Panc1 (cell line): ENCODE measurements at regions not wholly inside any gene's neighbourhood (a gene's known extent, or its start where the extent isn't known, plus 50 kb on each side); places are given as distances from the start of the nearest gene placed in this dataset.

ENCODE experiments used
- ATAC-seq: fragments of 200-7000 bp; cut with Tn5 transposase; 2 replicates; pipeline ENCODE4 v1.9.1; 2020; ENCODE audit warnings: mild to moderate bottlenecking, moderate library complexity
- BruUV-seq: library from RNA; stranded (reverse); fragments of 400-500 nt; replicated peaks from 2 replicates; lab custom pipeline; 2021; lab: Mats Ljungman, UMichigan
- CTCF ChIA-PET: fragments of 300-600 bp; sonication (Branson Sonifier 250); formaldehyde crosslinking; loops from one replicate; lab custom pipeline; 2022; ENCODE audit warnings: antibody characterized with exemption; lab: Charles Lee
- POLR2A ChIA-PET: fragments of 300-600 bp; sonication (Branson Sonifier 250); formaldehyde crosslinking; loops from one replicate; lab custom pipeline; 2022; ENCODE audit warnings: antibody characterized with exemption; lab: Charles Lee
- DNase-seq: peaks from one replicate; pipeline ENCODE4 v3.0.0-alpha.2; 2010; ENCODE audit warnings: low read depth, low spot score
- H3K27ac ChIP-seq: 2 replicates; pipeline ENCODE4 v1.5.1; 2011; ENCODE audit warnings: mild to moderate bottlenecking, low read length, inconsistent platforms
- H3K27me3 ChIP-seq: fragments of 200-500 bp; sonication (Bioruptor generic); 2 replicates; pipeline ENCODE4 v1.6.0; 2014; ENCODE audit warnings: low read length, inconsistent platforms; ENCODE audit not compliant: control insufficient read depth, insufficient read depth
- H3K36me3 ChIP-seq: fragments of 200-500 bp; sonication (Bioruptor generic); 2 replicates; pipeline ENCODE4 v1.5.1; 2014; ENCODE audit warnings: inconsistent platforms, mild to moderate bottlenecking, low read length, moderate library complexity; ENCODE audit not compliant: control insufficient read depth, insufficient read depth
- H3K4me1 ChIP-seq: 2 replicates; pipeline ENCODE4 v1.5.1; 2011; ENCODE audit warnings: inconsistent platforms, mild to moderate bottlenecking, low read length, moderate library complexity; ENCODE audit not compliant: control insufficient read depth, insufficient read depth
- H3K4me3 ChIP-seq, 2 experiments: 2 replicates each; pipeline ENCODE4 v1.5.1; 2011 to 2012; ENCODE audit warnings: low read depth in 2 of 2, low read length in 2 of 2, mild to moderate bottlenecking in 2 of 2, inconsistent platforms in 1 of 2, moderate library complexity in 1 of 2
- H3K9me3 ChIP-seq: fragments of 200-500 bp; sonication (Bioruptor generic); 2 replicates; pipeline ENCODE4 v1.5.1; 2014; ENCODE audit warnings: low read depth, mild to moderate bottlenecking, inconsistent platforms, low read length, moderate library complexity; ENCODE audit not compliant: control insufficient read depth, insufficient read depth
- POLR2AphosphoS5 ChIP-seq: IDR thresholded peaks from 2 replicates; pipeline ENCODE4 v1.6.1; 2012; ENCODE audit warnings: mild to moderate bottlenecking, low read depth, low read length, moderate library complexity
- SIN3A ChIP-seq: IDR thresholded peaks from 2 replicates; pipeline ENCODE4 v1.6.1; 2012; ENCODE audit warnings: low read depth, mild to moderate bottlenecking, low read length, moderate library complexity, borderline replicate concordance; ENCODE audit not compliant: insufficient read depth
- TCF7L2 ChIP-seq: IDR thresholded peaks from 2 replicates; pipeline ENCODE4 v1.6.1; 2011; ENCODE audit warnings: mild to moderate bottlenecking, low read depth, low read length, inconsistent platforms
- in situ Hi-C: cut with HindIII; loops from 2 replicates; pipeline ENCODE4 v1.10.0; 2016; ENCODE audit warnings: low sequenced_read_pairs, low pct_unique_long_range_greater_than_20kb
- intact Hi-C: fragments of 100-400 bp; cut with micrococcal nuclease; formaldehyde crosslinking; loops from one replicate; pipeline ENCODE4 v1.10.0; 2022; ENCODE audit not compliant: unreplicated experiment
- TF ChIP-seq, protein P1 (sequence below), 2 experiments: IDR thresholded peaks; 2 replicates each; pipeline ENCODE4 v1.6.1; 2011 to 2012; ENCODE audit warnings: low read depth in 2 of 2, control low read depth in 1 of 2, low read length in 1 of 2, mild to moderate bottlenecking in 1 of 2, moderate library complexity in 1 of 2; ENCODE audit not compliant: insufficient read depth in 1 of 2
- TF ChIP-seq, protein P2 (sequence below): fragments of 450-650 bp; IDR thresholded peaks from 2 replicates; pipeline ENCODE4 v1.5.1; 2017; ENCODE audit warnings: mild to moderate bottlenecking

DNA sequence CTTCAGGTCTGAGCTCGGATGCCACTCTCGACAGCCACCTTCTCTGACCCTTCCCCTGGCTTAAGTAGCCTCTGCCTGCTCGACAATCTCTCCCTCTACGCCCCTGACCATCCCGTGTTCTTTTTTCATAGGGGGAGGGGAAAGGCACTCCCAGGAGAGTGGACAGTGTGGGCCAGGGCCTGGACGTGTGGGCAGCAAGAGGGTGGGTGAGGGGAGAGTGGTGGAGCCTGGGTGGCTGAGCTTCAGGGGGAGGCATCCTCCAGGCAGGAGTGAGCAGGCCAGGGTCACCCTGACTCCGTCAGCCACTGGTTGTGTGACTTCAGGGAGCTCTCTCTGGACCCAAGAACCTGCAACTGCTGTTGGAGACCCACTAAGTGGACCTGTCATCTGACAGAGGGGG, 92.7 kb downstream of the CEBPB start:
- no peaks in the 10 kb centered on the region for H3K27me3 ChIP-seq
- POLR2A ChIA-PET = no interaction called here
- ATAC-seq = no peak
- H3K4me1 ChIP-seq = peaks cover 43% of the 10 kb centered on the region
- TF ChIP-seq TCF7L2 = no peak
- TF ChIP-seq SIN3A = no peak
- TF ChIP-seq, protein P1, sequence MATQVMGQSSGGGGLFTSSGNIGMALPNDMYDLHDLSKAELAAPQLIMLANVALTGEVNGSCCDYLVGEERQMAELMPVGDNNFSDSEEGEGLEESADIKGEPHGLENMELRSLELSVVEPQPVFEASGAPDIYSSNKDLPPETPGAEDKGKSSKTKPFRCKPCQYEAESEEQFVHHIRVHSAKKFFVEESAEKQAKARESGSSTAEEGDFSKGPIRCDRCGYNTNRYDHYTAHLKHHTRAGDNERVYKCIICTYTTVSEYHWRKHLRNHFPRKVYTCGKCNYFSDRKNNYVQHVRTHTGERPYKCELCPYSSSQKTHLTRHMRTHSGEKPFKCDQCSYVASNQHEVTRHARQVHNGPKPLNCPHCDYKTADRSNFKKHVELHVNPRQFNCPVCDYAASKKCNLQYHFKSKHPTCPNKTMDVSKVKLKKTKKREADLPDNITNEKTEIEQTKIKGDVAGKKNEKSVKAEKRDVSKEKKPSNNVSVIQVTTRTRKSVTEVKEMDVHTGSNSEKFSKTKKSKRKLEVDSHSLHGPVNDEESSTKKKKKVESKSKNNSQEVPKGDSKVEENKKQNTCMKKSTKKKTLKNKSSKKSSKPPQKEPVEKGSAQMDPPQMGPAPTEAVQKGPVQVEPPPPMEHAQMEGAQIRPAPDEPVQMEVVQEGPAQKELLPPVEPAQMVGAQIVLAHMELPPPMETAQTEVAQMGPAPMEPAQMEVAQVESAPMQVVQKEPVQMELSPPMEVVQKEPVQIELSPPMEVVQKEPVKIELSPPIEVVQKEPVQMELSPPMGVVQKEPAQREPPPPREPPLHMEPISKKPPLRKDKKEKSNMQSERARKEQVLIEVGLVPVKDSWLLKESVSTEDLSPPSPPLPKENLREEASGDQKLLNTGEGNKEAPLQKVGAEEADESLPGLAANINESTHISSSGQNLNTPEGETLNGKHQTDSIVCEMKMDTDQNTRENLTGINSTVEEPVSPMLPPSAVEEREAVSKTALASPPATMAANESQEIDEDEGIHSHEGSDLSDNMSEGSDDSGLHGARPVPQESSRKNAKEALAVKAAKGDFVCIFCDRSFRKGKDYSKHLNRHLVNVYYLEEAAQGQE (IDR thresholded peaks at IDR 0.05; ENCODE audit: insufficient read depth in 1 of 2, low read depth in 2 of 2, low read length in 1 of 2) = no peak
- TF ChIP-seq, protein P2, sequence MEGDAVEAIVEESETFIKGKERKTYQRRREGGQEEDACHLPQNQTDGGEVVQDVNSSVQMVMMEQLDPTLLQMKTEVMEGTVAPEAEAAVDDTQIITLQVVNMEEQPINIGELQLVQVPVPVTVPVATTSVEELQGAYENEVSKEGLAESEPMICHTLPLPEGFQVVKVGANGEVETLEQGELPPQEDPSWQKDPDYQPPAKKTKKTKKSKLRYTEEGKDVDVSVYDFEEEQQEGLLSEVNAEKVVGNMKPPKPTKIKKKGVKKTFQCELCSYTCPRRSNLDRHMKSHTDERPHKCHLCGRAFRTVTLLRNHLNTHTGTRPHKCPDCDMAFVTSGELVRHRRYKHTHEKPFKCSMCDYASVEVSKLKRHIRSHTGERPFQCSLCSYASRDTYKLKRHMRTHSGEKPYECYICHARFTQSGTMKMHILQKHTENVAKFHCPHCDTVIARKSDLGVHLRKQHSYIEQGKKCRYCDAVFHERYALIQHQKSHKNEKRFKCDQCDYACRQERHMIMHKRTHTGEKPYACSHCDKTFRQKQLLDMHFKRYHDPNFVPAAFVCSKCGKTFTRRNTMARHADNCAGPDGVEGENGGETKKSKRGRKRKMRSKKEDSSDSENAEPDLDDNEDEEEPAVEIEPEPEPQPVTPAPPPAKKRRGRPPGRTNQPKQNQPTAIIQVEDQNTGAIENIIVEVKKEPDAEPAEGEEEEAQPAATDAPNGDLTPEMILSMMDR = no peak
- no peak for TF ChIP-seq POLR2AphosphoS5
- CTCF ChIA-PET = no interaction called here
- no TSS peak for BruUV-seq
- no peaks in the 10 kb centered on the region for H3K9me3 ChIP-seq
- DNase-seq = no peak
- no peaks in the 10 kb centered on the region for H3K36me3 ChIP-seq
- in situ Hi-C loops = no loop called here
- H3K4me3 ChIP-seq = no peak overlapping the region
- H3K27ac ChIP-seq = no peak overlapping the region
- intact Hi-C loops = no loop called here

DNA sequence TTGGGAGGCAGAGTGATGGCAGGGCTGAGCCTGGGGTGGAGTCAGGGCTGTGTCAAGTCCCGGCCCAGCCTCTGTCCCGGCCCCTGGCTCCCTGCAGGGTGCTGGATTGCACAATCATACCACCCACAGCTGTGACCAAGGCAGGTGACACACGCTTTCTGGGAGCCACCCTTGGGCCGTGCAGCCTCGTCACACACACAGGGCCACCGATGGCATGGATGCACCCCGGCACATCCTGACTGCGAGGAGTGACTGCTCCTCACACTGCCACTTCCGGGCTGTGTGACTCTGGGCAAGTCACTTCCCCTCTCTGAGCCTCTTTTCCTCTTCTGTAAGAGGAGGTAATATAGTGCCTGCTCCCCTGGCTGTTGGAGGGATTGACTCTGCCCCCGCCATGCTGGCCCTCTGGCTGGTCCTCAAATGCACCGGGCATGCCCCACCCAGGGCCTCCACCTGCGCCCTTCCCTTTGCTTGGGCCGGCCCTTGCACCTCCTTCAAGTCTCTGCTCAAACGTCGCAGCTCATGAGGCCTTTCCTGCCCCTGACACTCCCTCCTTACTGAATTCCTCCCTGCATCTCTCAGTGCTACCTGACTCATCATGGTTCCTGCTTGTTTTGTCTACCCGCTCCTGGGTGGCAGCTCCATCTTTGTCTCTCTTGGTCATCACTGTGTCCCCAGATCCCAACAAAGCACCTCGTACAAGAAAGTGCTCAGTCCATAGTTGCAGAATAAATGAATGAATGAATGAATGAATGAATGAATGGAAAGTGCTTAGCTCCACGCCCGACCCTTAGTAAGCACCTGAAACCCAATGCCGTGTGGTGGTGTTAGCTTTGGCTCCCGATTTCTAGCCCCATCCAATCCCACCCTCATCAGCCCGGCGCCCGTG, 93.5 kb downstream of the CEBPB start:
- no peaks in the 10 kb centered on the region for H3K9me3 ChIP-seq
- no TSS peak for BruUV-seq
- H3K36me3 ChIP-seq = no peaks in the 10 kb centered on the region
- no peak overlapping the region for H3K4me3 ChIP-seq
- intact Hi-C loops = no loop called here
- no peak for DNase-seq
- in situ Hi-C loops = no loop called here
- peak; percentile 51 for ATAC-seq
- TF ChIP-seq POLR2AphosphoS5 = no peak
- TF ChIP-seq, protein P1 (IDR thresholded peaks at IDR 0.05; ENCODE audit: insufficient read depth in 1 of 2, low read depth in 2 of 2, low read length in 1 of 2) = no peak
- no peak for TF ChIP-seq TCF7L2
- no peak for TF ChIP-seq SIN3A
- TF ChIP-seq, protein P2 = no peak
- ChIA-PET POLR2A (interaction anchor here (0.8 kb wide), 1 partner anchor 42 kb away, joined by 4 read pairs; no protein-coding TSS in a partner anchor), CTCF (no interaction called here)
- no peaks in the 10 kb centered on the region for H3K27me3 ChIP-seq
- 0 out of 2 replicates have a peak overlapping the region, but pooled peaks have one; percentile 76 for H3K27ac ChIP-seq
- H3K4me1 ChIP-seq = peaks cover 37% of the 10 kb centered on the region
